ENCODE measurements at regions not wholly inside any gene's neighbourhood (a gene's known extent, or its start where the extent isn't known, plus 50 kb on each side); places are given as distances from the start of the nearest gene placed in this dataset.

GRCh38 chrY:8564421-8564820 is 772.8 kb upstream of the TSPY4 start:
- TF ChIP-seq CTCF (IDR thresholded peaks at IDR 0.05; ENCODE audit: control insufficient read depth, extremely low read depth, insufficient read depth), result no peak
- no peak for DNase-seq (ENCODE audit: low read depth)
- no peak overlapping the region for H3K4me3 ChIP-seq (ENCODE audit: low read depth, low read length)

- no peak for DNase-seq (ENCODE audit: low read depth)
- no peak overlapping the region for H3K4me3 ChIP-seq (ENCODE audit: low read depth, low read length)
- no peak for TF ChIP-seq CTCF (IDR thresholded peaks at IDR 0.05; ENCODE audit: control insufficient read depth, extremely low read depth, insufficient read depth)
Observed at GRCh38 chrY:8566198-8566597, 771.1 kb upstream of the TSPY4 start.

- DNase-seq (ENCODE audit: low read depth), result no peak
- H3K4me3 ChIP-seq (ENCODE audit: low read depth, low read length), result no peak overlapping the region
- no peak for TF ChIP-seq CTCF (IDR thresholded peaks at IDR 0.05; ENCODE audit: control insufficient read depth, extremely low read depth, insufficient read depth)
Observed at GRCh38 chrY:8570384-8570783, 766.9 kb upstream of the TSPY4 start.

GRCh38 chrY:8572916-8573315 is 764.3 kb upstream of the TSPY4 start:
- no peak for DNase-seq (ENCODE audit: low read depth)
- H3K4me3 ChIP-seq (ENCODE audit: low read depth, low read length), result no peak overlapping the region
- no peak for TF ChIP-seq CTCF (IDR thresholded peaks at IDR 0.05; ENCODE audit: control insufficient read depth, extremely low read depth, insufficient read depth)

- no peak for DNase-seq (ENCODE audit: low read depth)
- no peak overlapping the region for H3K4me3 ChIP-seq (ENCODE audit: low read depth, low read length)
- TF ChIP-seq CTCF (IDR thresholded peaks at IDR 0.05; ENCODE audit: control insufficient read depth, extremely low read depth, insufficient read depth), result no peak
Observed at GRCh38 chrY:8582277-8582850, 754.9 kb upstream of the TSPY4 start.

- H3K4me3 ChIP-seq (ENCODE audit: low read depth, low read length), result no peak overlapping the region
Observed at GRCh38 chrY:8583191-8583590, 754.1 kb upstream of the TSPY4 start.

More at GRCh38 chrY:8583191-8583590, 754.1 kb upstream of the TSPY4 start:
- no peak for DNase-seq (ENCODE audit: low read depth)
- TF ChIP-seq CTCF (IDR thresholded peaks at IDR 0.05; ENCODE audit: control insufficient read depth, extremely low read depth, insufficient read depth), result no peak

Data from LNCaP clone FGC (cell line).